HEK293 (cell line): ENCODE measurements at regions not wholly inside any gene's neighbourhood (a gene's known extent, or its start where the extent isn't known, plus 50 kb on each side); places are given as distances from the start of the nearest gene placed in this dataset.

Experiments
- HOXD13 ChIP-seq: sonication (generic); formaldehyde crosslinking; IDR thresholded peaks from 2 replicates; pipeline ENCODE4 v1.8.0; 2022; ENCODE audit warnings: missing genetic modification reagents, borderline replicate concordance
- YY1 ChIP-seq: fragments of 450-650 bp; formaldehyde crosslinking; IDR thresholded peaks from 2 replicates; pipeline ENCODE4 v1.5.1; 2018; ENCODE audit warnings: missing biosample characterization, missing genetic modification characterization
- ZSCAN4 ChIP-seq: fragments of 450-650 bp; formaldehyde crosslinking; IDR thresholded peaks from 2 replicates; pipeline ENCODE4 v1.5.1; 2017; ENCODE audit warnings: missing biosample characterization, missing genetic modification characterization

DNA sequence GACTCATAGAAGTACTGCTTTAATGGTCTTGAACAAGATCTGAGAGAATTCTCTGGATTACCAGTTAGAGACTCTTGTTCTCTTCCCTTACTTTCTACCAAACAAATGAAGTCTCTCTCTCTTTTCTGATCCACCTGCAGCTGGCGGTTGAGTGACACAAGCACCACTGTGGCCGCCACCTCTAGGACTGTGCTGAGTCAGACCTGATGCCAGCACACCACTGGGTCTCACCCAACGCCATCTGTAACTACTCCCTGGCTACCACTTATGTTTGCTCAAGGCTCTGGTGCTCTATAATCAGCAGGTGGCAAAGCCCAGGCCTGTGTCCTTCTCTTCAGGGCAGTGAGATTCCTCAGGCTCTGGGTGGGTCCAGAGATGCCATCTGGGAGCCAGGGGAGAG, 1173.5 kb downstream of the RPA4 start:
- TF ChIP-seq ZSCAN4 (tag by site-specific recombination) (no peak), YY1 (tag by site-specific recombination) (no peak), HOXD13 (CRISPR knock-in tag) (no peak)
